GM12878 (cell line): ENCODE measurements at regions not wholly inside any gene's neighbourhood (a gene's known extent, or its start where the extent isn't known, plus 50 kb on each side); places are given as distances from the start of the nearest gene placed in this dataset.
"Not testable (repeated sequence)": the region's sequence is repeated elsewhere in the genome, so short reads cannot be mapped to it uniquely, and the experiment has no call there.

ENCODE experiments used
- ATAC-seq: fragments of 200-7000 bp; cut with Tn5 transposase; 3 replicates; pipeline ENCODE4 v1.9.1; 2020; ENCODE audit warnings: mild to moderate bottlenecking, moderate library complexity
- BruUV-seq: library from RNA; stranded (reverse); fragments of 400-500 nt; replicated peaks from 2 replicates; lab custom pipeline; 2021; lab: Mats Ljungman, UMichigan
- CTCF ChIA-PET: fragments of 300-600 bp; sonication (Branson Sonifier 250); formaldehyde crosslinking; extraction: SDS; loops from one replicate; lab custom pipeline; 2021; ENCODE audit warnings: inconsistent platforms; lab: Yijun Ruan, JAX
- POLR2A ChIA-PET: fragments of 350-600 bp; formaldehyde crosslinking; extraction: SDS; loops from one replicate; lab custom pipeline; 2021; ENCODE audit warnings: inconsistent platforms; lab: Charles Lee
- RAD21 ChIA-PET: fragments of 300-600 bp; sonication (Branson Sonifier 250); formaldehyde crosslinking; loops from one replicate; lab custom pipeline; 2023; ENCODE audit warnings: antibody characterized with exemption; ENCODE audit not compliant: unreplicated experiment; lab: Charles Lee
- SMC1A ChIA-PET: fragments of 300-600 bp; sonication (Branson Sonifier 250); formaldehyde crosslinking; loops from one replicate; lab custom pipeline; 2023; ENCODE audit not compliant: unreplicated experiment, uncharacterized antibody; lab: Charles Lee
- DNase-seq: peaks from one replicate; pipeline ENCODE4 v3.0.0-alpha.2; 2011; ENCODE audit warnings: low read depth, low spot score
- FAIRE-seq: peaks from 3 replicates; lab custom pipeline; 2011; peaks lifted over from hg19 to GRCh38; lab: Jason Lieb, UNC
- H2AFZ ChIP-seq: 2 replicates; pipeline ENCODE4 v1.6.0; 2011; ENCODE audit warnings: low read depth, low read length, control low read depth; ENCODE audit not compliant: control insufficient read depth
- H3K27ac ChIP-seq: 2 replicates; pipeline ENCODE4 v1.5.1; 2011; ENCODE audit warnings: control low read depth; ENCODE audit not compliant: control insufficient read depth, insufficient read depth
- H3K27me3 ChIP-seq, 2 experiments: replicated peaks in 1 of 2; 2 replicates each; pipeline versions ENCODE4 v1.6.0 to v1.6.1; 2011; ENCODE audit warnings: low read length in 1 of 2; ENCODE audit not compliant: control insufficient read depth in 2 of 2, insufficient read depth in 2 of 2
- H3K36me3 ChIP-seq, 2 experiments: 2 replicates each; pipeline ENCODE4 v1.5.1; 2011; ENCODE audit warnings: low read length in 1 of 2; ENCODE audit not compliant: control insufficient read depth in 2 of 2, insufficient read depth in 2 of 2
- H3K4me1 ChIP-seq: 2 replicates; pipeline ENCODE4 v1.6.1; 2011; ENCODE audit warnings: mild to moderate bottlenecking, low read length, moderate library complexity, mixed read lengths; ENCODE audit not compliant: control insufficient read depth, insufficient read depth
- H3K4me2 ChIP-seq: 2 replicates; pipeline ENCODE4 v1.6.0; 2011; ENCODE audit warnings: control low read depth; ENCODE audit not compliant: control insufficient read depth, insufficient read depth
- H3K4me3 ChIP-seq: fragments of 200-600 bp; sonication (generic); 2 replicates; pipeline ENCODE4 v1.5.1; 2016
- H3K79me2 ChIP-seq: 2 replicates; pipeline ENCODE4 v1.6.0; 2011; ENCODE audit warnings: low read length; ENCODE audit not compliant: control insufficient read depth, insufficient read depth
- H3K9ac ChIP-seq: 2 replicates; pipeline ENCODE4 v1.8.0; 2011; ENCODE audit warnings: low read length, control low read depth, mixed read lengths; ENCODE audit not compliant: control insufficient read depth, insufficient read depth
- H3K9me3 ChIP-seq: replicated peaks from 3 replicates; pipeline ENCODE4 v1.5.1; 2011; ENCODE audit warnings: mild to moderate bottlenecking, low read length; ENCODE audit not compliant: control insufficient read depth, insufficient read depth
- H4K20me1 ChIP-seq: 2 replicates; pipeline ENCODE4 v1.6.0; 2011; ENCODE audit not compliant: control insufficient read depth, insufficient read depth
- CREB1 ChIP-seq: IDR thresholded peaks from 2 replicates; pipeline ENCODE4 v1.6.1; 2012; ENCODE audit warnings: low read depth, mild to moderate bottlenecking, inconsistent platforms
- WGBS: methylation state at CpG from one replicate; pipeline ENCODE4 v1.1.6; 2016; ENCODE audit warnings: low lambda C conversion rate; ENCODE audit not compliant: insufficient replicate concordance, insufficient coverage; ENCODE audit errors: missing lambda C conversion rate; 5-methylcytosine and 5-hydroxymethylcytosine counted together
- in situ Hi-C: fragments of 300-500 bp; cut with MboI; formaldehyde crosslinking; loops from 9 replicates; pipeline ENCODE4 v1.14.3; 2018; ENCODE audit warnings: mixed read lengths
- intact Hi-C: fragments of 100-400 bp; cut with micrococcal nuclease; formaldehyde crosslinking; loops from one replicate; pipeline ENCODE4 v1.14.2; 2022; ENCODE audit not compliant: unreplicated experiment
- TF ChIP-seq, protein P1 (sequence below): fragments of 450-650 bp; IDR thresholded peaks from 2 replicates; pipeline ENCODE4 v1.6.1; 2017; ENCODE audit warnings: mild to moderate bottlenecking, moderate library complexity

DNA sequence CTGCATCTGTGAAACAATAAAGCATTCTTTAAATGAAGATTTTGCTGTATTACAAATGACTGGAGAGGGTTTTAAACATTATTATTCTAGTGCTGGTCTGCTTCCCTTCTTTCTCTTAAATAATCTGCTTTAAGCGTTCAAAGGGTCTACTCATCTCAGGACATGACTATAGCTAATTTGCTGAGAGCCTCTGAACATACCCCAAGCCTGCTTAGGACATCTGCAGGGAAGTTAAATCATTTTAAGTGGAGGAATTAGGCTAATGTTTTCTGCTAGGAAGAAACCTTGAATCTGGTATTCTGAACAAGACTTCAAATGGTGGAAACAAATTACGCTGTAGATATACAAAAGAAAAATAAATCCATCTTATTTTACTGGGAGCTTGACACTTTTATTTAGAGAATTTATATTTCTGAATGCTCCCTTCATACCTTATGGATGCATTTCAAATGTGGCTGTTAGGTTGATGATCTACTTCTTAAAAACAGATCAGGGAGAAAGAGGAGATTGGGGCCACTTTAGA is 124.4 kb upstream of the ITGB1 start:
- no peak overlapping the region for H2AFZ ChIP-seq
- no peaks in the 10 kb centered on the region; the same call in 2 of the 3 replicates for H3K9me3 ChIP-seq
- CTCF ChIA-PET, result no interaction called here
- RAD21 ChIA-PET, result no interaction called here
- BruUV-seq, result no TSS peak
- no peak for ATAC-seq
- DNase-seq, result no peak
- H3K4me2 ChIP-seq, result no peak overlapping the region
- POLR2A ChIA-PET, result no interaction called here
- no peaks in the 10 kb centered on the region for H3K36me3 ChIP-seq
- no peak overlapping the region for H3K9ac ChIP-seq
- no peak for FAIRE-seq
- intact Hi-C loops (no loop called here), in situ Hi-C loops (no loop called here)
- H3K79me2 ChIP-seq, result no peaks in the 10 kb centered on the region
- 44% methylated on average over 2 of the region's 2 CpGs for WGBS
- H4K20me1 ChIP-seq, result no peaks in the 10 kb centered on the region
- TF ChIP-seq, protein P1, sequence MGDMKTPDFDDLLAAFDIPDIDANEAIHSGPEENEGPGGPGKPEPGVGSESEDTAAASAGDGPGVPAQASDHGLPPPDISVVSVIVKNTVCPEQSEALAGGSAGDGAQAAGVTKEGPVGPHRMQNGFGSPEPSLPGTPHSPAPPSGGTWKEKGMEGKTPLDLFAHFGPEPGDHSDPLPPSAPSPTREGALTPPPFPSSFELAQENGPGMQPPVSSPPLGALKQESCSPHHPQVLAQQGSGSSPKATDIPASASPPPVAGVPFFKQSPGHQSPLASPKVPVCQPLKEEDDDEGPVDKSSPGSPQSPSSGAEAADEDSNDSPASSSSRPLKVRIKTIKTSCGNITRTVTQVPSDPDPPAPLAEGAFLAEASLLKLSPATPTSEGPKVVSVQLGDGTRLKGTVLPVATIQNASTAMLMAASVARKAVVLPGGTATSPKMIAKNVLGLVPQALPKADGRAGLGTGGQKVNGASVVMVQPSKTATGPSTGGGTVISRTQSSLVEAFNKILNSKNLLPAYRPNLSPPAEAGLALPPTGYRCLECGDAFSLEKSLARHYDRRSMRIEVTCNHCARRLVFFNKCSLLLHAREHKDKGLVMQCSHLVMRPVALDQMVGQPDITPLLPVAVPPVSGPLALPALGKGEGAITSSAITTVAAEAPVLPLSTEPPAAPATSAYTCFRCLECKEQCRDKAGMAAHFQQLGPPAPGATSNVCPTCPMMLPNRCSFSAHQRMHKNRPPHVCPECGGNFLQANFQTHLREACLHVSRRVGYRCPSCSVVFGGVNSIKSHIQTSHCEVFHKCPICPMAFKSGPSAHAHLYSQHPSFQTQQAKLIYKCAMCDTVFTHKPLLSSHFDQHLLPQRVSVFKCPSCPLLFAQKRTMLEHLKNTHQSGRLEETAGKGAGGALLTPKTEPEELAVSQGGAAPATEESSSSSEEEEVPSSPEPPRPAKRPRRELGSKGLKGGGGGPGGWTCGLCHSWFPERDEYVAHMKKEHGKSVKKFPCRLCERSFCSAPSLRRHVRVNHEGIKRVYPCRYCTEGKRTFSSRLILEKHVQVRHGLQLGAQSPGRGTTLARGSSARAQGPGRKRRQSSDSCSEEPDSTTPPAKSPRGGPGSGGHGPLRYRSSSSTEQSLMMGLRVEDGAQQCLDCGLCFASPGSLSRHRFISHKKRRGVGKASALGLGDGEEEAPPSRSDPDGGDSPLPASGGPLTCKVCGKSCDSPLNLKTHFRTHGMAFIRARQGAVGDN, result no peak
- TF ChIP-seq CREB1, result no peak
- no peaks in the 10 kb centered on the region for H3K4me1 ChIP-seq
- no peak overlapping the region for H3K4me3 ChIP-seq
- no peaks in the 10 kb centered on the region; a peak in 1 of 4 replicates for H3K27me3 ChIP-seq
- SMC1A ChIA-PET, result interaction anchor here (0.6 kb wide), 1 partner anchor 89 kb away, joined by 3 read pairs; no protein-coding TSS in a partner anchor
- H3K27ac ChIP-seq, result no peak overlapping the region

DNA sequence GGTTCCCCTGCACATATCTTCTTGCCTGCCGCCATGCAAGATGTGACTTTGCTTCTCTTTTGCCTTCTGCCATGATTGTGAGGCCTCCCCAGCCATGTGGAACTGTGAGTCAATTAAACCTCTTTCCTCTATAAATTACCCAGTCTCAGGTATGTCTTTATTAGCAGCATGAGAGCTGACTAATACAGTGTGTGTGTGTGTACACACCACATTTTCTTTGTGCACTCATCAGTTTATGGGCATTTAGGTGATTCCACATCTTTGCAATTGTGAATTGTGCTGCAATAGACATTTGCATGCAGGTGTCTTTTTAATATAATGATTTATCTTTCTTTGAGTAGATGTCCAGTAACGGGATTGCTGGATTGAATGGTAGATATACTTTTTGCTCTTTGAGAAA is 122.4 kb upstream of the ITGB1 start:
- in situ Hi-C loops, FAIRE-seq, intact Hi-C loops: not testable (repeated sequence)

More for the DNA sequence above, 122.4 kb upstream of the ITGB1 start:
- H3K9ac ChIP-seq, H3K36me3 ChIP-seq, ATAC-seq, POLR2A ChIA-PET, H3K27me3 ChIP-seq, CTCF ChIA-PET, SMC1A ChIA-PET, H2AFZ ChIP-seq, H3K27ac ChIP-seq, H3K9me3 ChIP-seq, DNase-seq, H3K4me1 ChIP-seq, H4K20me1 ChIP-seq, BruUV-seq, H3K4me3 ChIP-seq, H3K79me2 ChIP-seq, RAD21 ChIA-PET, H3K4me2 ChIP-seq: not testable (repeated sequence)
- WGBS, result 76% methylated on average over 2 of the region's 2 CpGs
